ENCODE measurements at regions not wholly inside any gene's neighbourhood (a gene's known extent, or its start where the extent isn't known, plus 50 kb on each side); places are given as distances from the start of the nearest gene placed in this dataset.
"Not testable (repeated sequence)": the region's sequence is repeated elsewhere in the genome, so short reads cannot be mapped to it uniquely, and the experiment has no call there.

DNA sequence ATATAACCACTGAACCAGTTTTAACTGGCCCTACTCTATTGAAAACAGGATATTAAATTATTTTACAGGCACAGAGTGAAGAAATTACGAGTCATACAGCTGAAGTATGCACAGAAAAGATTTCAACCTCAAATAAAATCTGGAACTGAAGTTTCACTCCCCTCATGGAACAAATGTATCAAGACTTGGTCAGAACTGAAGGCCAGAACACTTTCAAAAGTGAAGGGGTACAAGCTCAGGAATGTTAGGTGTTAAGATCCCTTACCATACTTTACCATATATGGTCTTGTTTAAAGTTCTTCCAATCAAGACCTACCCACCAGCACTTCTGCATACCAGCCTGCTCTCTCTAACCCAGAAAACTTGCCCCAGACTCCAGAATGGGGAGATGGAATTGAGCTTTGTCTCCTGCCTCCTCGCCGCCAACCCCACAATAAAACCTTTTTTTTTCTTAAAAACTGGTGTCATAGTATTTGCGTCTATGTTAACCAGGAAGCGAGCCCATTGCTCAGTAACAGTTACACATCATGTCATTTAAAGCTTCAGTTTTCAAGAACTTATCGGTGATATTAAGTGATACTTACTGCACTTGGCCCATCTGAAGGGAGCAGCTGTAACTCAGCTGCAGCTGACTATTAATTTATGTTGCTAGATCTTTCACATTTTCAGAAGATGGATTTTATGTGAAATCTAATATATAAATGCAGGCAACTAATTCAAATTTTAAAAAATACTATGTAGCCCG, 59.9 kb downstream of the OXSM start:
- Histone ChIP-seq H2AFZ (ENCODE audit: low read depth) (0 out of 2 replicates have a peak overlapping the region, but pooled peaks have one; percentile 42), H3K36me3 (replicated peaks in 1 of 2; ENCODE audit: control insufficient read depth in 1 of 2, insufficient read depth in 2 of 2, low read length in 1 of 2) (no peaks in the 10 kb centered on the region), H3K27ac (ENCODE audit: low read depth in 2 of 2, low read length in 1 of 2) (no peak overlapping the region), H3K4me1 (ENCODE audit: control insufficient read depth in 1 of 2, insufficient read depth in 2 of 2, low read depth in 1 of 2, low read length in 1 of 2) (peaks cover 0 to 8% of the 10 kb centered on the region in 2 experiments; a peak in 2 of 4 replicates), H4K20me1 (ENCODE audit: insufficient read depth) (no peaks in the 10 kb centered on the region), H3F3A (replicated peaks; ENCODE audit: insufficient read depth) (peaks cover 12% of the 10 kb centered on the region), H3K27me3 (ENCODE audit: insufficient read depth) (no peaks in the 10 kb centered on the region), H3K9ac (no peak overlapping the region), H3K9me2 (no peaks in the 10 kb centered on the region), H3K4me3 (ENCODE audit: low read depth in 2 of 2, low read length in 1 of 2) (no peak overlapping the region), H3K4me2 (no peak overlapping the region), H3K9me3 (no peaks in the 10 kb centered on the region), H3K79me2 (ENCODE audit: insufficient read depth) (no peaks in the 10 kb centered on the region)
- ChIA-PET POLR2A (interaction anchor here (1.1 kb wide), 1 partner anchor 66 kb away, joined by 3 read pairs; no protein-coding TSS in a partner anchor), CTCF (interaction anchor here (0.8 to 1.8 kb wide), 3 partner anchors 8 to 359 kb away, joined by 3 to 5 read pairs (median 3); no protein-coding TSS in a partner anchor)
- DNase-seq = no peak
- TF ChIP-seq GABPA (IDR thresholded peaks at IDR 0.05; ENCODE audit: low read depth) = no peak
- no peak for TF ChIP-seq SIN3A (IDR thresholded peaks at IDR 0.05; ENCODE audit: borderline replicate concordance, low read depth, low read length)
- 80% methylated on average over 7 of the region's 7 CpGs for WGBS (ENCODE audit: low lambda C conversion rate)

DNA sequence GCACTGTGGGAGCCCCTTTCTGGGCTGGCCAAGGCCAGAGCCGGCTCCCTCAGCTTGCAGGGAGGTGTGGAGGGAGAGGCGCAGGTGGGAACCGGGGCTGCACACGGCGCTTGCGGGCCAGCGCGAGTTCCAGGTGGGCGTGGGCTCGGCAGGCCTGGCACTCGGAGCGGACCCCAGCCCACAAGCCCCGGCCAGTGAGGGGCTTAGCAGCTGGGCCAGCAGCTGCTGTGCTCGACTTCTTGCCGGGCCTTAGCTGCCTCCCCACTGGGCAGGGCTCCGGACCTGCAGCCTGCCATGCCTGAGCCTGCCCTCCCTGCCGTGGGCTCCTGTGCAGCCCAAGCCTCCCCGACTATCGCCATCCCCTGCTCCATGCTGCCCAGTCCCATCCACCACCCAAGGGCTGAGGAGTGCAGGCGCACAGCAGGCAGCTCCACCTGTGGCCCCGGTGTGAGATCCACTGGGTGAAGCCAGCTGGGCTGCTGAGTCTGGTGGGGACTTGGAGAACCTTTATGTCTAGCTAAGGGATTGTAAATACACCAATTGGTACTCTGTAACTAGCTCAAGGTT, 61.9 kb downstream of the OXSM start:
- Histone ChIP-seq H3K4me1 (ENCODE audit: control insufficient read depth in 1 of 2, insufficient read depth in 2 of 2, low read depth in 1 of 2, low read length in 1 of 2) (peaks cover 0 to 12% of the 10 kb centered on the region in 2 experiments; a peak in 2 of 4 replicates), H3F3A (replicated peaks; ENCODE audit: insufficient read depth) (peaks cover 22% of the 10 kb centered on the region)
- H3K27me3 ChIP-seq (ENCODE audit: insufficient read depth); DNase-seq; H3K9me2 ChIP-seq; H3K27ac ChIP-seq (ENCODE audit: low read depth in 2 of 2, low read length in 1 of 2); H2AFZ ChIP-seq (ENCODE audit: low read depth); H4K20me1 ChIP-seq (ENCODE audit: insufficient read depth); H3K9me3 ChIP-seq; H3K36me3 ChIP-seq (replicated peaks in 1 of 2; ENCODE audit: control insufficient read depth in 1 of 2, insufficient read depth in 2 of 2, low read length in 1 of 2); POLR2A ChIA-PET; H3K4me3 ChIP-seq (ENCODE audit: low read depth in 2 of 2, low read length in 1 of 2); H3K4me2 ChIP-seq; H3K9ac ChIP-seq; H3K79me2 ChIP-seq (ENCODE audit: insufficient read depth): not testable (repeated sequence)
- WGBS (ENCODE audit: low lambda C conversion rate) = 94% methylated on average over 9 of the region's 21 CpGs
- CTCF ChIA-PET = interaction anchor here (1.5 kb wide), 1 partner anchor 861 kb away, joined by 3 read pairs; no protein-coding TSS in a partner anchor

DNA sequence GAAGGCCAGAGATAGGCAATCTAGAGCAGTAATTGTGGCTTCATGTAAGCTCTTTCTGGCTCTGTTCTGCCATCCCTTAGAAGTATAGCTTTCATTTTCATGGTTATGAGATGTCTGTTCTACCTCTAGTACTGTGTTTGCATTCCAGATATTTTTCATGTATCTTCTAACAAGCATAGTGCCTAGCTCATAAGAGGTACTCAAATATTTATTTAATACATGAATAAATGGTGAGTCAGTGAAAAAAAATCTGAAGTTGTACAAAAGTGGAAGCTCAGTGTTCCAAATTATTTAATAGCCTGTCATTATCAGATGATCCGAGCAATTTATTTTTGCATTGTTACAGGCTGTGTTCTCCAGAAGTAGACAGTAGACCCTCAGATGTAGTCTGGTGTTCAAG, 64.3 kb downstream of the OXSM start:
- 5% methylated on average over 1 of the region's 1 CpG for whole genome bisulfite sequencing (ENCODE audit: low lambda C conversion rate)
- Histone ChIP-seq H3K27ac (ENCODE audit: low read depth in 2 of 2, low read length in 1 of 2) (peak overlapping the region in 1 of 2 experiments; percentile 79; a peak in 2 of 4 replicates), H3K27me3 (ENCODE audit: insufficient read depth) (no peaks in the 10 kb centered on the region), H3K4me1 (ENCODE audit: control insufficient read depth in 1 of 2, insufficient read depth in 2 of 2, low read depth in 1 of 2, low read length in 1 of 2) (peaks cover 0 to 12% of the 10 kb centered on the region in 2 experiments; a peak in 2 of 4 replicates), H3K9me3 (no peaks in the 10 kb centered on the region), H3K4me3 (ENCODE audit: low read depth in 2 of 2, low read length in 1 of 2) (peak overlapping the region in 1 of 2 experiments; percentile 40; a peak in 2 of 4 replicates), H3K9me2 (no peaks in the 10 kb centered on the region), H4K20me1 (ENCODE audit: insufficient read depth) (no peaks in the 10 kb centered on the region), H3K9ac (peak overlapping the region; percentile 18; the same call in 1 of the 2 replicates), H3K4me2 (peak overlapping the region; percentile 56), H3F3A (replicated peaks; ENCODE audit: insufficient read depth) (peaks cover 22% of the 10 kb centered on the region), H3K36me3 (replicated peaks in 1 of 2; ENCODE audit: control insufficient read depth in 1 of 2, insufficient read depth in 2 of 2, low read length in 1 of 2) (no peaks in the 10 kb centered on the region), H3K79me2 (ENCODE audit: insufficient read depth) (no peaks in the 10 kb centered on the region), H2AFZ (ENCODE audit: low read depth) (peak overlapping the region; percentile 20)
- ChIA-PET CTCF (interaction anchor here (0.5 to 2.4 kb wide), 10 partner anchors 9 to 1078 kb away, joined by 3 to 18 read pairs (median 4); partner anchors contain the start of gene NGLY1), POLR2A (no interaction called here)
- DNase-seq = no peak
- no peak for TF ChIP-seq POLR2AphosphoS5 (IDR thresholded peaks at IDR 0.05; ENCODE audit: low read depth, low read length)
- TF ChIP-seq TEAD4 (IDR thresholded peaks at IDR 0.05; ENCODE audit: borderline replicate concordance, insufficient read depth) = no peak
- TF ChIP-seq EZH2phosphoT487 (IDR thresholded peaks at IDR 0.05; ENCODE audit: borderline replicate concordance, low read depth) = no peak
- TF ChIP-seq FOXJ3 (CRISPR knock-in tag; IDR thresholded peaks at IDR 0.05) = no peak
- no peak for TF ChIP-seq GABPA (IDR thresholded peaks at IDR 0.05; ENCODE audit: low read depth)
- no peak for TF ChIP-seq SIN3A (IDR thresholded peaks at IDR 0.05; ENCODE audit: borderline replicate concordance, low read depth, low read length)
- no peak for TF ChIP-seq MEF2A (IDR thresholded peaks at IDR 0.05; ENCODE audit: borderline replicate concordance, low read depth)
- TF ChIP-seq RCOR1 (IDR thresholded peaks at IDR 0.05; ENCODE audit: low read length) = no peak
- no peak for TF ChIP-seq ELF1 (IDR thresholded peaks at IDR 0.05)
- TF ChIP-seq, protein P1, sequence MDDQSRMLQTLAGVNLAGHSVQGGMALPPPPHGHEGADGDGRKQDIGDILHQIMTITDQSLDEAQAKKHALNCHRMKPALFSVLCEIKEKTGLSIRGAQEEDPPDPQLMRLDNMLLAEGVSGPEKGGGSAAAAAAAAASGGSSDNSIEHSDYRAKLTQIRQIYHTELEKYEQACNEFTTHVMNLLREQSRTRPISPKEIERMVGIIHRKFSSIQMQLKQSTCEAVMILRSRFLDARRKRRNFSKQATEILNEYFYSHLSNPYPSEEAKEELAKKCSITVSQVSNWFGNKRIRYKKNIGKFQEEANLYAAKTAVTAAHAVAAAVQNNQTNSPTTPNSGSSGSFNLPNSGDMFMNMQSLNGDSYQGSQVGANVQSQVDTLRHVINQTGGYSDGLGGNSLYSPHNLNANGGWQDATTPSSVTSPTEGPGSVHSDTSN (IDR thresholded peaks at IDR 0.05) = 0 out of 2 replicates have a peak, but pooled peaks have one; percentile 34
- TF ChIP-seq JUND (IDR thresholded peaks at IDR 0.05) = peak; percentile 22; the same call in 1 of the 2 replicates
- TF ChIP-seq, protein P2, sequence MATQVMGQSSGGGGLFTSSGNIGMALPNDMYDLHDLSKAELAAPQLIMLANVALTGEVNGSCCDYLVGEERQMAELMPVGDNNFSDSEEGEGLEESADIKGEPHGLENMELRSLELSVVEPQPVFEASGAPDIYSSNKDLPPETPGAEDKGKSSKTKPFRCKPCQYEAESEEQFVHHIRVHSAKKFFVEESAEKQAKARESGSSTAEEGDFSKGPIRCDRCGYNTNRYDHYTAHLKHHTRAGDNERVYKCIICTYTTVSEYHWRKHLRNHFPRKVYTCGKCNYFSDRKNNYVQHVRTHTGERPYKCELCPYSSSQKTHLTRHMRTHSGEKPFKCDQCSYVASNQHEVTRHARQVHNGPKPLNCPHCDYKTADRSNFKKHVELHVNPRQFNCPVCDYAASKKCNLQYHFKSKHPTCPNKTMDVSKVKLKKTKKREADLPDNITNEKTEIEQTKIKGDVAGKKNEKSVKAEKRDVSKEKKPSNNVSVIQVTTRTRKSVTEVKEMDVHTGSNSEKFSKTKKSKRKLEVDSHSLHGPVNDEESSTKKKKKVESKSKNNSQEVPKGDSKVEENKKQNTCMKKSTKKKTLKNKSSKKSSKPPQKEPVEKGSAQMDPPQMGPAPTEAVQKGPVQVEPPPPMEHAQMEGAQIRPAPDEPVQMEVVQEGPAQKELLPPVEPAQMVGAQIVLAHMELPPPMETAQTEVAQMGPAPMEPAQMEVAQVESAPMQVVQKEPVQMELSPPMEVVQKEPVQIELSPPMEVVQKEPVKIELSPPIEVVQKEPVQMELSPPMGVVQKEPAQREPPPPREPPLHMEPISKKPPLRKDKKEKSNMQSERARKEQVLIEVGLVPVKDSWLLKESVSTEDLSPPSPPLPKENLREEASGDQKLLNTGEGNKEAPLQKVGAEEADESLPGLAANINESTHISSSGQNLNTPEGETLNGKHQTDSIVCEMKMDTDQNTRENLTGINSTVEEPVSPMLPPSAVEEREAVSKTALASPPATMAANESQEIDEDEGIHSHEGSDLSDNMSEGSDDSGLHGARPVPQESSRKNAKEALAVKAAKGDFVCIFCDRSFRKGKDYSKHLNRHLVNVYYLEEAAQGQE (IDR thresholded peaks at IDR 0.05; ENCODE audit: low read depth, low read length) = no peak
- no peak for TF ChIP-seq RXRA (IDR thresholded peaks at IDR 0.05; ENCODE audit: borderline replicate concordance, low read depth)
- TF ChIP-seq TCF12 (IDR thresholded peaks at IDR 0.05) = peak; percentile 4; the same call in 1 of the 2 replicates
- no peak for TF ChIP-seq NFIC (IDR thresholded peaks at IDR 0.05; ENCODE audit: borderline replicate concordance)

Measured in SK-N-SH (cell line).